Right kidney (tissue), 1 donor: ENCODE measurements at regions not wholly inside any gene's neighbourhood (a gene's known extent, or its start where the extent isn't known, plus 50 kb on each side); places are given as distances from the start of the nearest gene placed in this dataset.
"Not testable (repeated sequence)": the region's sequence is repeated elsewhere in the genome, so short reads cannot be mapped to it uniquely, and the experiment has no call there.

ENCODE experiments used
- DNase-seq: peaks from one replicate; pipeline ENCODE4 v3.0.0-alpha.2; 2016

DNA sequence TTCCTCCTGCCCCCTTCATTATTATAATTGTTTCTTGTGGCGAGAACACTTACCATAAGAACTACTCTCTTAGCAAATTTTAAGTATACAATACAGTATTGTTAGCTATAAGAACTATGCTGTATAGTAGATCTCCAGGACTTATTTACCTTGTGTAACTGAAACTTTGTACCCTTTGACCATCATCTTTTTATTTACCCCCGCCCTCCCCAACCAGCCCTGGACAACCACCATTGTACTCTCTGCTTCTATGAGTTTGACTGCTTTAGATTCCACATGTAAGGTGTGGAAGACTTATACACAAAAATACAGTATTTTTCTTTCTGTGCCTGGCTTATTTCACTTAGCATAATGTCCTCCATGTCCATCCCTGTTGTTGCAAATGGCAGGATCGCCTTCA, 161.1 kb downstream of the PHF8 start:
- DNase-seq: no peak

DNA sequence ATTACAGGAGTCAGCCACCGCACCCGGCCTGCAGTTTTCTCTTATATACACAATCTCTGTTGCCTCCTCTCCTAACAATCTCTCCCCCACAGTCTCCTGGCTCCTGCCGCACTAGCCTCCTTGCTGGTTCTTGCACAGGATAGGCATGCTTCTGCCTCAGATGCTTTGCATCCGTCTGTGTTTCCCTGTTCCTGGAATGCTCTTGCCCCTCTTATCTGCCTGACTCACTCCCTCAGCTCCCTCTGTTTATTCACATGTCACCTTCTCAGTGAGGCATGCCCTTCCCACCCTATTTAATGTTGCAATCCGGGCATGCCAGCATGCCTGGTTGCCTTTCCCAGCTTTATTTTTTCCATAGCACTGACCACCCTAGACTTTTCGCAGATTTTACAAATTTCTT, 161.9 kb downstream of the PHF8 start:
- DNase-seq: peak; percentile 2

- DNase-seq: not testable (repeated sequence)
These were observed 163.5 kb downstream of the PHF8 start for GRCh38 chrX:53880786-53881185.

GRCh38 chrX:53859890-53860289, 173.4 kb upstream of the HUWE1 start:
- DNase-seq: no peak

DNA sequence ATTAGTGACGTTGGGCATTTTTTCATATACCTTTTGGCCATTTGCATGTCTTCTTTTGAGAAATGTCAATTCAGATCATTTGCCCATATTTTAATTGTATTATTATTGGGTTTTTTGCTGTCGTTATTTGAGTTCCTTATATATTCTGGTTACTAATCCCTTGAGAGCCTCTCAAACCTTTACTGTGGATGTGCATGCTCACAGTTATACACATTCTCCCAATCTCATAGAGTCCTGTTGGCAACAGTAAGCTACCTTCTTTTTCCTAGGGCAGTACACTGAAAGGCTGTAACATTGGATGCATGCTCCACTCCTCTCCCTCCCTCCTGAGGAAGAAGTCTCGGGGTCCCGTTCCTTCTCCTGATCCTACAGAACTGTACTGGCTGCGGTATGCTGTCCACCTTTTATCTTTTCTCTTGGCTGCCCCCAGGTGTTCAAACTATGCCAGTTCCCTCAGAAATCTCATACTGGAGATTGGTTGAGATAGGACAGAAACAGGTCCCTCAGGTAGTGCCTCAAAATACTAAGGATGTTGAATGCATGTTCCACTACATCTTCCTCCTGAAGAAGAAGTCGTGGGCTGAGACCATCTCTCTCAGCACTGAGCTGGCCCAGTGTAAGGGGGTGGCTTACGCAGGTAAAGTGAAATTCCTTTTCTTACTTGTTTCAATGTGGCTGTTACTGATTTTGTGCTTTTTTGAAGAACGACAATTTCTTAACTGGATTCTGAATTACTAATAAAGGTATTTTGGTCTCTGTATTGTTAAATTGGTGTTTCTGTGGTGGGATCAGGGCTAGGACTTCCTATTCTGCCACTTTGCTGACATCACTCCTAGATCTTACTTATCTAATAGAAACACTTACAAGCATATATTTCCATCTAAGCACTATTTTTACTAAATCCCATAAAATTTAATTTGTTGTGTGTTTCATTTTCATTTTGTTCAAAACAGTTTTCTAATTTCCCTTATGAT, 145.4 kb upstream of the HUWE1 start:
- DNase-seq: peak; percentile 8

DNA sequence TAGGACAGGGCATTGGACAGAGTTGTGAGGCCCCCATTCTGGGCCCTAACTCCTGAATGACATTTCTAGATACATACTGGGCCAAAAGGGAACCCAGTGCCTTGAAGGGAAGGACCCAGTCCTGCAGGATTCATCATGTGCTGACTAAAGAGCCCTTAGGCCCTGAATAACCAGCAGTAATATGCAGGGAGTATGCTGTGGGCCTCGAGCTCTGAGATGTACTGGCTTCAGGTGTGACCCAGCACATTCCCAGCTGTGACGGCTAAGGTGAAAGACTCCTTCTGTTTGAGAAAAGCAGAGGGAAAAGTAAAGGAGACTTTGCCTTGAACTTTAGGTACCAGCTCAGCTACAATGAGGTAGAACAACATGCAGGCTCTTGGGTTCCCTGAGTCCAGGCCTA, 138.2 kb upstream of the HUWE1 start:
- DNase-seq: no peak

DNA sequence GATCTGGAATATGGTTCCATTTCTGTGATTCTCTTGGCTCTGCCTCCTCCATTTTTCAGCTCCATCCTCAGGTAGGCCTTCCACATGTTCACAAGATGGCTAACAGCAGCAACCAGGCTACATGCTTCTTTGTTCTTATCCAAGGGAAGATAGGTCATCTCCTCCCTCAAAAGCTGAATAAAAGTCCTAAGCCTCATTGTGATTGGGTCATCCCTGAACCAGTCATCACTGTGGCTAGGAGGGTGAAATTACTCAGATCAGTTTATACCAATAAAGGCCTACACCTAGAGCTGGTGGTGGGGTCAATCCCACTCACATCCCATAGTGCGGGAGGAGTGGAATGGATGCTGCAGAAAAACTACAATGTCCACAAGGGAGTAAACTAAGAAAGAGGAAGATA, 131.6 kb upstream of the HUWE1 start:
- DNase-seq: not testable (repeated sequence)

- no peak for DNase-seq
These were observed 131.0 kb upstream of the HUWE1 start for GRCh38 chrX:53817548-53817947.

DNA sequence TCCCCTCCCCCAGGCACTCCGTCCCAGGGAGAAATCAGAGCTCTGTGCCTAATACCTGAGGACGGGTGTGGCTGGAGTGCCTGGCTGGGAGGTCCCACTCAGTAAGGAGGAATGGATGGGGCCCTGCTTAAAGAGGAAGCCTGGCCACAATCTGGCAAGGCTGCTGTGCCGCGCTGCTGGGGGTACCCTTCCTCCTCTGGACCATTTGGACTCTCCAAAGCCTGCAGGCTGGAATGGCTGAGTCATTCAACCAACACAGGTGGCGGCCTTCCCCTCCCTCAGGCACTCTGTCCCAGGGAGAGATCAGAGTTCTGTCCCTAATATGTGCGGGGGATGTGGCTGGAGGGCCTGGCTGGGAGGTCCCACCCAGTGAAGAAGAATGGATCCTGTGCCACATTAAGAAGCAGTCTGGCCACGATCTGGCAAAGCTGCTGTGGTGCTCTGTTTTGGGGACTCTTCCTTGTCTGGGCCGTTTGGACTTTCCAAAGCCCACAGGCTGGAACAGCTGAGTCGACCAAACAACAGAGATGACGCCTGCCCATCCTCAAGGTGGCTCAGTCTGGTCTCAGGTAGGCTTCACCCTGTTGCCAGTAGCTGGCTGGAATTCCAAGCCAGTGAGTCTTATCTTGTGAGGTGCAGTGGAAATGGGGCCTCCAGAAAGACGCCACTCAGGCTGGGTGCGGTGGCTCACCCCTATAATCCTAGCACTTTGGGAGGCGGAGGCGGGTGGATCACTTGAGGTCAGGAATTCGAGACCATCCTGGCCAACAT, 127.3 kb upstream of the HUWE1 start:
- DNase-seq: no peak

DNA sequence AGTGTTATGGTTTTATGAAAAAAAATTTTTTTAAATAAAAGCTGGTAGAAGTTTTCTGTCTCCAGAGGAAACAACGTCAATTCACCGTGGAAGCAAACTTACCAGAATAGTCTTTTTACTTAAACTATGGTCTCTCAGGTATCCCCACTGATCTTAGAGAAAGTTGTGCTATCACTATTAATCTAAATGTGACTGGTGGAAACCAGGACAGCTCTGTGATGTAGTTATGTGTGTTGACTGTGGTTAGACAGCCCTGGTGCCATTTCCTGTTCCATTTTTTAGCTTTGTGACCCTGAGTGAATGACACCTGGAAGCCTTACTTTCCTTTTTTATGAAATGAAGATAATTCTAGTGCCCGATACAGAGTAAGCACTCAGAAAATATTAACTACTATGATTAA, 111.8 kb upstream of the HUWE1 start:
- DNase-seq: no peak

DNA sequence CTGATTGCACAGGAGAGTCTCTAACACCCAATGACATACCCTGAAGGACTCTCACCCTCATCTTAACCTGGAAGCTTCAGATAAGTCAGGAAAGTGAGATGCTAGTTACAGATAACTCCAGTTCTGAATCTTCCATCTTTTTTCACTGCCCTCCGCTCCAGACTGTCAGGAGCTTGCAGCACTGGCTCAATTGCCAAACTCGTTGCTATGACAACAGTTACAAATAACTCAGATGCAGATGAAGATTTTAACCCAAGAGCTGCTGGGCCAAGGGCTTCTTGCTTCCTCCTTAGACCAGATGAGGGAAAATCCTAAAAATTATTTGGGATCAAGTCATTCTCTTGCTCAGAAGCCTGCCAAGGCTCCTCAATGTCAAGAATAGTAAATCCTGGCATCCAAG, 109.1 kb upstream of the HUWE1 start:
- DNase-seq: no peak

DNA sequence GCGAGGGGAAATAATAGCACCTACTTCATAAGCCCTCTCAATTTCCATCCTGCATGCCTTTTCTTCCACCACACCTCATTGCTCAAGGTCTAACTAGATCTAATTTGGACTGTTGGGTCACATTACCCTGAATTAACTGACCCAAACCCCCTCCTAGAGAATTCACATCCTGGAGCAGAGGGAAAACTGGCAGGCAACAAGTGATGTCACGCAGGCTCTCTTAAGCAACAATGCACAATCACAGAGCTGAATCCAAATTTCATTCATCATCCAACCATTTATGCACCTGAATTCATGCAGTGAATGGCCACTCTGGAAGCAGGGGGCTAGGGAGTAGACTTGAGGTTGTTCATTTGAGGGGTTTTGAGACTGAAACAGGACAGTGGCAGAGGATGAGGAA, 107.7 kb upstream of the HUWE1 start:
- no peak for DNase-seq

DNA sequence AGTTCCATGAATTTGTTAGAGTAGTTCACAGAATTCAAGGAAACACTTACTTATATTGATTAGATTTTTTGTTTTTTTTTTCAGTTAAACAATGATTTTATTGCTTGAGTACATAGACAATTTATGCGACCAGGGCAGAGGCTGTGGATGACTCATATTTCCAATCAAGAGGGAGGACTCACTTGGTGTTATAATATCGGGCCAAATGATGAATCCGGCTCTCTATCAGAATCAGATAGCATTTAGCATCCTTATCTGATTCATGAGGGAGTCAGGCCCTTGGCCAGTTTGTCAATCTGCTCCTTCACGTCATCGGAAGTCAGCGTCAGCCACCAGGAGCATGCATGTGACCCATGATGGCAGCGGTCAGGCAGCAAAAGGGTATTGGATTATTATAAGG, 82.3 kb upstream of the HUWE1 start:
- DNase-seq: no peak

- no peak for DNase-seq
These were observed 81.9 kb upstream of the HUWE1 start for GRCh38 chrX:53768451-53768850.

GRCh38 chrX:53767544-53767943, 81.0 kb upstream of the HUWE1 start:
- DNase-seq: no peak

DNA sequence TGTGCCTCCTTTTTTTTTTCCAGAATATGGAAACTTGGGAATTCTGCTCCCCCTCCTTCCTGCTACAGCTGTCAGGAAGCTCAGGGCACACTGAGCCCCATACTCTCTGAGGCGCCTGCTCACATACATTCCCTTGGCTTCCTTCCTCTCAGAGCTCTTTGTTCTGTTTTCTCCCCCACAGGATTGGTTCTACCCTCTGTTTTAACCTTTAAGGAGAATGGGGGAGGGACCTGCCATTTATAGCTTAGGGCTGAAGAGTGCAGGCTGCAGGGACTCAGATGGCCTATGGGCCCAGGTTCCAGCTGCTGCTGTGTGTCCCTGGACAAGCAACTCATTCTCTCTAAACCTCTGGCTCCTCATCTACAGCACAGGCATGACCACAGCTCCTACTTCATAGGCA, 70.7 kb upstream of the HUWE1 start:
- DNase-seq: not testable (repeated sequence)

DNA sequence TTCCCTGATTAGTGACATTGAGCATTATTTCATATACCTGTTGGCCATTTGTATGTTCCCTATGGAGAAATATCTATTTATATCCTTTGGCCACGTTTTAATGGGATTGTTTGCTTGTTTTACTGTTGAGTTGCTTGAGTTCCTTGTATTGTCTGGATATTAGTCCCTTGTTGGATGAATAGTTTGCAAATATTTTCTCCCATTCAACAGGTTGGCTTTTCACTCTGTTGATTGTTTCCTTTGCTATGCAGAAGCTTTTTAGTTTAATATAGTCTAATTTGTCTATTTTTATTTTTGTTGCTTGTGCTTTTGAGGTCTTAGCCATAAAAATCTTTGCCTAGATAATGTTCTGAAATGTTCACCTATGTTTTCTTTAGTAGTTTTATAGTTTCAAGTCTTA, 60.2 kb upstream of the HUWE1 start:
- DNase-seq: no peak

DNA sequence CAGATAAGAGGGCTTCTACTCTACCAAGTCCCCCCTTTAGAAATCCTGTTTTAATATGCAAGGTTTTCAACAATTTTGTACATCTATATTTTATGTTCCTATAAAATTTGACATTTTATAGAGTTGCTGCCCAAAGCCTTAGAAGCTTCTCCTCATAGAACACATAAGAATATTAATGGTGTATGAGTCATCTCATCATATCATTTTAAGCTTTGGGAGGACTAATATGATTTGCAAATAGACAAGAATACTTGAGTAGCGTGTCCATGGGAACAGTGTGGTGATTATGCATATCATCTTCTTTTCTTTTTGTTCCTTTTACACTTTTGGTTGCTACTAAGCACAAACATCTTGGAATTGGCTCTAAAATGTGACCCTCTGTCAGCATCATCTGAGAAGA, 56.7 kb upstream of the HUWE1 start:
- DNase-seq: no peak

GRCh38 chrX:53738370-53738906, 51.9 kb upstream of the HUWE1 start:
- no peak for DNase-seq
